ENCODE measurements at regions not wholly inside any gene's neighbourhood (a gene's known extent, or its start where the extent isn't known, plus 50 kb on each side); places are given as distances from the start of the nearest gene placed in this dataset.
"Not testable (repeated sequence)": the region's sequence is repeated elsewhere in the genome, so short reads cannot be mapped to it uniquely, and the experiment has no call there.

DNA sequence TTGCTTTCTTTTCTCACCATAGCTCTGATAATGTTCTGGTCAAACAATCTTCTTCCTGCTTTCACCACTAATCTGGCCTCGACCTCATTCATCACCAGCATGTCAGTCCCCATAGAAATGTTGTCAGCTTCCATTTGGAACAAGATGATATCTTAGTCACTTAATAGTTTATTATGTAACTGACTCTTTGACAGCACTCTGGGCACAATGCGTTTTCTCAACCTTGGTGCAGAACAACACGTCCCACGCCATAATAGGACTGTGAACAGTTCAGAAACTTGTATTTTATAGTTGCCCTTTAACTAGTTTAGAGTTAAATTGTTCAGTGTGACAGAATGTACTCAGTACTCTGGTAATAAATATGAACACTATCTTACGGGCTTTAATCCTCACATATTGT is 106.0 kb downstream of the MC4R start:
- H3K27ac ChIP-seq, result no peak overlapping the region
- TF ChIP-seq ZFX (IDR thresholded peaks at IDR 0.05), result no peak
- TF ChIP-seq, protein P1, sequence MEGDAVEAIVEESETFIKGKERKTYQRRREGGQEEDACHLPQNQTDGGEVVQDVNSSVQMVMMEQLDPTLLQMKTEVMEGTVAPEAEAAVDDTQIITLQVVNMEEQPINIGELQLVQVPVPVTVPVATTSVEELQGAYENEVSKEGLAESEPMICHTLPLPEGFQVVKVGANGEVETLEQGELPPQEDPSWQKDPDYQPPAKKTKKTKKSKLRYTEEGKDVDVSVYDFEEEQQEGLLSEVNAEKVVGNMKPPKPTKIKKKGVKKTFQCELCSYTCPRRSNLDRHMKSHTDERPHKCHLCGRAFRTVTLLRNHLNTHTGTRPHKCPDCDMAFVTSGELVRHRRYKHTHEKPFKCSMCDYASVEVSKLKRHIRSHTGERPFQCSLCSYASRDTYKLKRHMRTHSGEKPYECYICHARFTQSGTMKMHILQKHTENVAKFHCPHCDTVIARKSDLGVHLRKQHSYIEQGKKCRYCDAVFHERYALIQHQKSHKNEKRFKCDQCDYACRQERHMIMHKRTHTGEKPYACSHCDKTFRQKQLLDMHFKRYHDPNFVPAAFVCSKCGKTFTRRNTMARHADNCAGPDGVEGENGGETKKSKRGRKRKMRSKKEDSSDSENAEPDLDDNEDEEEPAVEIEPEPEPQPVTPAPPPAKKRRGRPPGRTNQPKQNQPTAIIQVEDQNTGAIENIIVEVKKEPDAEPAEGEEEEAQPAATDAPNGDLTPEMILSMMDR (conservative IDR thresholded peaks at IDR 0.05), result no peak

DNA sequence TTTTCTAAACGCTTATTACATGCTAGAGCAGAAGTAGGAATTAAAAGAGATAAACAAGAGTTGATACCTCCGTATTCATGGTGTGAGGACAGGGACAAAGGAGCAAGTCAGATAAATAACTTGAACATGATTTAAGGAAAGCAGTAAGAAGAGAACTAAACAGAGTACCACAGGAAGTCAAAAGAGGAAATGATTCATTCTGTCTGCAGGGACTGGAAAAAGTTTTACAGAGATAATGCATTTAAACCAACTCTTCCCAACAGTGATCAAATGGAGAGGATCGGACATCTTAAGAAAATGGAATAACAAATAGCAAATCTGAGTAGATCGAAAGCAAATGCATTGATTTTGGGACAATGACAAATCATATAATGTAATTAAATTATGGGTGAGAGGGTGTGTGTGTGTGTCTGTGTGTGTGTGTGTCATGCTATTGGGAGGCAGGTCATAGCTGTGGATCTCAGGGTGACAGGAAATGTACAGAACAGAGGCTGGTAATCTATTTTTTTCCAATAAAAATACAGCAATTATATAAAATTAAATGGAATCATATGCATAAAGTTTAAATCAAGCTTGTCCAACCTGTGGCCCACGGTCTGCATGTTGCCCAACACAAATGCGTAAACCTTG is 113.4 kb downstream of the MC4R start:
- no peak overlapping the region for H3K27ac ChIP-seq
- no peak for TF ChIP-seq ZFX (IDR thresholded peaks at IDR 0.05)
- TF ChIP-seq, protein P1 (conservative IDR thresholded peaks at IDR 0.05), result no peak

DNA sequence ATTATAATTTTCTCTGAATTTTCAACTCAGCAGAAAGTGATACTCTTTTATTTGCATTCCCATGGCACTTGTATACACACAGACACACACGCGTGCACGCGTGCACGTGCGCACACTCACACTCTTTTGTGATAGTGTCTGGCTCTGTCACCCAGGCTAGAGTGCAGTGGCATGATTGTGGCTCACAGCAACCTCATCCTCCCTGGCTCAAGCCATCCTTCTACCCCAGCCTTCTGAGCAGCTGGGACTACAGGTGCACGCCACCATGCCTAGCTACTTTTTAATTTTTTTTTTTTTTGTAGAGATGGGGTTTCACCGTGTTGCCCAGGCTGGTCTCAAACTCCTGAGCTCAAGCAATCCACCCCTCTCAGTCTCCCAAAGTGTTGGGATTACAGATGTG is 123.2 kb downstream of the MC4R start:
- TF ChIP-seq, protein P1 (conservative IDR thresholded peaks at IDR 0.05), result no peak
- TF ChIP-seq ZFX (IDR thresholded peaks at IDR 0.05), result no peak
- H3K27ac ChIP-seq, result no peak overlapping the region

DNA sequence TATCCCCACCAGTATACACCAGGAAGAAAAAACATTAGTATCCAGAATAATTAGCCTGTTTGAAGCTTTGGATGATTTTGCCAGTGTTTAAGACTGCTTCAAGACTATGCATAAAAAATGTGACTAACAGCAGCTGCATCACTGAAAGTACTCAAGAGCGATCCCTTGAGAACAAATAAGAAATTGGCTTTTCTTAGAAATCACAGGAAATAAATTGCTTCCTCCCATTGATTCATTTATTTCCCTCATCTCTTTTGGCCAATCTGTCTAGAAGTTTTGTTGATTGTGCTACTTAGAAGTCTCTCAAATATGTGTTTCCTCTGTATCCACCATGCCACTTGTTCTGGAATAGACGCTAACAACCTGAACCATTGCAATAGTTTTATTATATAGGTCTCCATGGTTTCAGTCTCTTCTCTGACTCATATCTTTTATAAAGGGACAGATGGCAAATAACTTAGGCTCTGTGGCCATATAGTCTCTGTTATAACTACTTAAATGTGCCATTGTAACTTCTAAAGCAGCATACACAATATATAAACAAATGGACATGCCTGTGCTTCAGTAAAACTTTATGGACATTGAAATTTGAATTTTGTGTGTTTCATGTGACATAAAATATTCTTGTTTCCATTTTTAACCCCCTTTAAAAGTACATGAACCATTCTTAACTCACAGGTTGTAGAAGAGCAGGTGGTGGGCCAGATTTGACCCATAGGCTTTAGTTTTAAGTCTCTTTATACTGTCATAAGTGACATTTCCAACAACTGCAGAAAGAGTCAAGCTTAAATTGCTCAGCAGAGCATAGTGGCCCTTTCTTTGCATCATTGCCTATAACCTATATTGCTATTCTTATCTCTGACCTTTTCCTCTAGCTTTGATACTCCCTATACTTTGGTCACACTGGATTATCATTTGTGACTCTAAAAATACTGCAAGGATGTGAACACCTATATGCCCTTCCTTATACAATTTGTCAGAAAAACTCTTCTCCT is 123.9 kb downstream of the MC4R start:
- no peak overlapping the region for H3K27ac ChIP-seq
- TF ChIP-seq ZFX (IDR thresholded peaks at IDR 0.05), result no peak
- TF ChIP-seq, protein P1 (conservative IDR thresholded peaks at IDR 0.05), result no peak

DNA sequence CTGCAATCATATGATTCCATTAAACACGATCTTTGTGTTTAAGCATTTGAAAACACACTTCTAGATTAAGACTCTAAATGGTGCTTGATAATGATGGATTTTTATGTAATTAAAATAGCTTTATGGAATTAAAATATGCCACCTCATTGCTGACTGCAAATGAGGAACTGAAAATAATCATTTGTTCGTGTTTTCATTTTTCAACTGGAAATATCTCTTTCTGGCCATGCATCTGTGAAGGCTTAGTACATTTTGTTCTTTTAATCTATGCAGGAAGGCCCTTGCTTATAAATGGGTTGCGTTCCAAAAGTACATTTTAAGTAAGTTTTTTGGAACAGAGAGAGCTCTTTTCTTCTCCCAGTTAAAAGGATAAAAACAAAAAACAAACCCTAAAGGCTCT is 125.5 kb downstream of the MC4R start:
- no peak overlapping the region for H3K27ac ChIP-seq
- no peak for TF ChIP-seq ZFX (IDR thresholded peaks at IDR 0.05)
- TF ChIP-seq, protein P1 (conservative IDR thresholded peaks at IDR 0.05), result no peak

DNA sequence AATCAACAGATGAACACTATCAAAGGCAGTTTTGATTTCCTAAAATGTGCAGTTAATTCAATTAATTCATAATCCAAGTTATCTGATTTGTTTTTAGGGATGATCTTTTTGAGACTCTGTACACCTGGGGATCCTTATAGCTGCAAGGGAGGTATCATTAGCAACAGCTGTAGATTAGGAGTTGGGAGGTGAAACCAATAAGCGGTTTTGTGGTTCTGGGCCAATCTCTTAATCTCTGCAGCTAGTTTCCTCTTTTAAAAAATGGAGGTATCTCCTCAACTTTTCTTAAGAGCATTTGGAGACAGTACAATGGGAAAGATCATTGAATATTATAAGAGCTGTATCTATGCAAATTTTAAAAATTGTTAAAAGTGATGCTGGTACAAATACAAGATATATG is 126.0 kb downstream of the MC4R start:
- TF ChIP-seq ZFX (IDR thresholded peaks at IDR 0.05), result no peak
- TF ChIP-seq, protein P1 (conservative IDR thresholded peaks at IDR 0.05), result no peak
- no peak overlapping the region for H3K27ac ChIP-seq

DNA sequence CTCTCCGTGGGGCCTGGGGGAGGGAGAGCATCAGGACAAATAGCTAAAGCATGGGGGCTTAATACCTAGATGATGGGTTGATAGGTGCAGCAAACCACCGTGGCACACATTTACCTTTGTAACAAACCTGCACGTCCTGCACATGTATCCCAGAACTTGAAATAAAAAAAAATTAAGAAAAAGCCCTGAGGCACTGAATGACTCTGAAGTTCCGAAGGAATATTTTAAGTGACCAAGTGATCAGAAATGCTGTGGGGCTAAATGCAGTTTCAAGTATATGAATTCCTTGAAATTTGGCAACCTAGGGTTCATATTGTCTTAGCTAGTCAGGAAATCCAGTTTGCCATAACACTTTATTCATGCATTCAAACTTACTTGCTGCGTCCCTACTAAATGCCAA is 127.5 kb downstream of the MC4R start:
- TF ChIP-seq, protein P1 (conservative IDR thresholded peaks at IDR 0.05), result no peak
- TF ChIP-seq ZFX (IDR thresholded peaks at IDR 0.05), result no peak
- H3K27ac ChIP-seq, result no peak overlapping the region

DNA sequence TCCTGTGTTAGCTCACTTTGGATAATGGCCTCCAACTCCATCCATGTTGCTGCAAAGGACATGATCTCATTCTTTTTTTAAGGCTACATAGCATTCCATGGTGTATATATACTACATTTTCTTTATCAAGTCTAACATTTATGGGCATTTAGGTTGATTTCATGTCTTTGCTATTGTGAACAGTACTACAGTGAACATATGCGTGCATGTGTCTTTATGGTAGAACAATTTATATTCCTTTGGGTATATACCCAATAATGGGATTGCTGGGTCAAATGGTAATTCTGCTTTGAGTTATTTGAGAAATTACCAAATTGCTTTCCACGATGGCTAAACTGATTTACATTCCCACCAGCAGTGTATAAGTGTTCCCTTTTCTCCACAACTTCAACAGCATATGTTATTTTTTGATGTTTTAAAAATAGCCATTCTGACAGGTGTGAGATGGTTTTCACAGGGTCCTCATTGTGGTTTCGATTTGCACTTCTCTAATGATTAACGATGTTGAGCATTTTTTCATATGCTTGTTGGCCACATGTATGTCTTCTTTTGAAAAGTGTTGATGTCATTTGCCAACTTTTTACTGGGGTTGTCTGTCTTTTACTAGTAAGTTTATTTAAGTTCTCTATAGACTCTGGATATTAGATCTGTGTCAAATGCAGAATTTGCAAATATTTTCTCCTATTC is 133.4 kb downstream of the MC4R start:
- H3K27ac ChIP-seq, result not testable (repeated sequence)

Data from C4-2B (cell line).